CD4-positive, alpha-beta T cell treated with Interleukin-4 for 4 hours (primary cell): ENCODE measurements at regions not wholly inside any gene's neighbourhood (a gene's known extent, or its start where the extent isn't known, plus 50 kb on each side); places are given as distances from the start of the nearest gene placed in this dataset.

Source experiments
- DNase-seq: peaks from one replicate; pipeline ENCODE4 v3.0.0-alpha.2; 2020

GRCh38 chrX:39360101-39360500 is 558.8 kb downstream of the MID1IP1 start:
- no peak for DNase-seq

- no peak for DNase-seq
These were observed 560.5 kb downstream of the MID1IP1 start for GRCh38 chrX:39361736-39362135.

GRCh38 chrX:39367416-39367815 is 566.2 kb downstream of the MID1IP1 start:
- DNase-seq: no peak

- DNase-seq: no peak
These were observed 570.9 kb downstream of the MID1IP1 start for GRCh38 chrX:39372115-39372514.

- no peak for DNase-seq
These were observed 575.9 kb downstream of the MID1IP1 start for GRCh38 chrX:39377157-39377556.

- no peak for DNase-seq
These were observed 576.5 kb downstream of the MID1IP1 start for GRCh38 chrX:39377773-39378172.

- no peak for DNase-seq
These were observed 580.2 kb downstream of the MID1IP1 start for GRCh38 chrX:39381422-39381821.

- DNase-seq: no peak
These were observed 583.7 kb downstream of the MID1IP1 start for GRCh38 chrX:39384996-39385395.

GRCh38 chrX:39388730-39389129 is 587.5 kb downstream of the MID1IP1 start:
- no peak for DNase-seq

- DNase-seq: no peak
These were observed 595.2 kb downstream of the MID1IP1 start for GRCh38 chrX:39396358-39396995.

GRCh38 chrX:39397561-39398199 is 596.4 kb downstream of the MID1IP1 start:
- no peak for DNase-seq

- no peak for DNase-seq
These were observed 597.1 kb downstream of the MID1IP1 start for GRCh38 chrX:39398215-39398962.

GRCh38 chrX:39398963-39399261 is 597.7 kb downstream of the MID1IP1 start:
- DNase-seq: no peak

GRCh38 chrX:39399387-39399786 is 598.1 kb downstream of the MID1IP1 start:
- no peak for DNase-seq

GRCh38 chrX:39401483-39402110 is 600.3 kb downstream of the MID1IP1 start:
- no peak for DNase-seq

- DNase-seq: no peak
These were observed 600.9 kb downstream of the MID1IP1 start for GRCh38 chrX:39402158-39402557.

- no peak for DNase-seq
These were observed 605.5 kb downstream of the MID1IP1 start for GRCh38 chrX:39406799-39407198.

GRCh38 chrX:39409246-39409917 is 608.1 kb downstream of the MID1IP1 start:
- DNase-seq: no peak

- DNase-seq: no peak
These were observed 613.1 kb downstream of the MID1IP1 start for GRCh38 chrX:39414290-39414854.

GRCh38 chrX:39416547-39417260 is 615.4 kb downstream of the MID1IP1 start:
- no peak for DNase-seq

- DNase-seq: no peak
These were observed 617.0 kb downstream of the MID1IP1 start for GRCh38 chrX:39418254-39418704.
